SHP77 (cell line): ENCODE measurements at regions not wholly inside any gene's neighbourhood (a gene's known extent, or its start where the extent isn't known, plus 50 kb on each side); places are given as distances from the start of the nearest gene placed in this dataset.
"Not testable (repeated sequence)": the region's sequence is repeated elsewhere in the genome, so short reads cannot be mapped to it uniquely, and the experiment has no call there.

ENCODE experiments used
- DNase-seq, 2 experiments: peaks; one replicate each; lab custom pipeline; 2025; lab: John Stamatoyannopoulos, UW

- no peak for DNase-seq
Observed at GRCh38 chr5:89350684-89351083, 467.7 kb upstream of the MEF2C start.

GRCh38 chr5:89349246-89349980, 466.4 kb upstream of the MEF2C start:
- no peak for DNase-seq

DNA sequence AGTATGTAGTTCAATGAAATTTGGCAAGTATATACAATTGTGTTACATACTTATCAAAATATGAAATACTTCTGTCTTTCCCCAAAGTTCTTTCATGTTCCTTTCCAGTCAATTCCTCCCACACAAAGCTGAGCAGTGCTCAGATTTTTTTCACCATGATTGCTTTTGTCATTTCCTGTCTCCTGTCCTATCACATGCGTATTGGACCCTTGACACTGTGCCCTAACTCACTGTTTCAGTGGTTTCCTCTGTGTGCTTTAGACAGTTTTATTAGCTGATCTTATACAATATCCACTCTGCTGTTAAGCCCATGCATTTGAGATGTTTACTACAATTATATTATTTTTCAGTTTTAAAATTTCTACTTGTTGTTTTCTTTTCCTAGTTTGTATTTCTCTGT, 463.6 kb upstream of the MEF2C start:
- DNase-seq, result no peak

DNA sequence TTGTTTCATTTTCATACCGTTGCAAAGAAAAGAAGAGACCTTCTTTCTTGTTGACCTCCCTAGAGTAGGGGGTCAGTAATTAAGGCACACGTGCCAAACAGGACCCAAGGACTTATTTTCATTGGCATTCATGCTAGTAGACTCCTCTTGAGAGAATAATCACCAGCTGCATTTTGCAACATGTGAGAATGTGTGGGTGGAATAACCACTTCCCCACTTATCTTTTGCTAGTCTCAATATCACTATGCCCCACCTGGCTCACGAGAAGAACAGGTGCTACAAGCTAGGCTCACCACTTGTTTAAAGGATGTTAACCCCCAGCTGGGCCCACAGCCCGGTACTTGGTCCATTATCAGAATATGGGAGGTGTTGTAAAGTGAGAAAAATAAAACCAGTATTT, 460.7 kb upstream of the MEF2C start:
- peak; percentile 57 to 72 for DNase-seq

GRCh38 chr5:89342106-89342876, 459.3 kb upstream of the MEF2C start:
- peak in 1 of 2 experiments; percentile 0 for DNase-seq

DNA sequence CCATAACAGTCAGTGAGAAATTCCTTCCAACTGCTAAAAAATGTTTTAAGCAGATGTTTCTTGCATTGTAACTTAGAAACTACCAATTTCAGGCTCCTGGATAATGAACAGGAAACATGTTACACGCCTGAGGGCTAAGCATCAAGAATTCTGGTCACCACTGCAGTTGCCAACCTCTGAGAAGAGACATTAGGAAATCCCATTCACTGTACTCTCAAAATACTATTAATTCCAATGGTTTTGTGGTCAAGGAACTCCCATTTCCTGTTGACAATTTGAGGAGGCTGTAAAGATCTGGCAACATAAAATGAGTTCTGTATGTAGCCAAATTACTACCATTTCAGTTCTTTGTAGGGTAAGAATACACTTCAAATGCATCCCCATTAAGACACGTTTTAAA, 456.0 kb upstream of the MEF2C start:
- no peak for DNase-seq

- no peak for DNase-seq
Observed at GRCh38 chr5:89336111-89336510, 453.1 kb upstream of the MEF2C start.

DNA sequence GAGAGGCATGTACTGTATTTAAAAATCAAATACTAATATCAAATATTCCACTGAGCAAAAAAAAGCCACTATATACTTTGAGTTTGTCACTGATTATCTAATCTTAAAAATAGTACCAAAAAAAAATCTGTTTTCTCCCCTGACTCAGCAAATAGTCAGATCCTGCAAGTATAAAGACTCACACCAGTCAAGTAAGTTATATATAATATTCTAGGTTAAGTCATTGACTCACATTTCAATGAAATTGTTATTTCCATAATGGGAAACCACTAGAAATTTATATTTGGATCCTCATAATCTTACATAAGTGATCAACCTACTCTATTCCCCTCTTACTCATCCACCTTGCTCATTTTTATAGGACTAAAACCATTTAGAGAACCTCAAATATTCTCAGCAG, 447.2 kb upstream of the MEF2C start:
- no peak for DNase-seq

- DNase-seq, result no peak
Observed at GRCh38 chr5:89327608-89328007, 444.6 kb upstream of the MEF2C start.

- DNase-seq, result no peak
Observed at GRCh38 chr5:89324990-89325389, 442.0 kb upstream of the MEF2C start.

DNA sequence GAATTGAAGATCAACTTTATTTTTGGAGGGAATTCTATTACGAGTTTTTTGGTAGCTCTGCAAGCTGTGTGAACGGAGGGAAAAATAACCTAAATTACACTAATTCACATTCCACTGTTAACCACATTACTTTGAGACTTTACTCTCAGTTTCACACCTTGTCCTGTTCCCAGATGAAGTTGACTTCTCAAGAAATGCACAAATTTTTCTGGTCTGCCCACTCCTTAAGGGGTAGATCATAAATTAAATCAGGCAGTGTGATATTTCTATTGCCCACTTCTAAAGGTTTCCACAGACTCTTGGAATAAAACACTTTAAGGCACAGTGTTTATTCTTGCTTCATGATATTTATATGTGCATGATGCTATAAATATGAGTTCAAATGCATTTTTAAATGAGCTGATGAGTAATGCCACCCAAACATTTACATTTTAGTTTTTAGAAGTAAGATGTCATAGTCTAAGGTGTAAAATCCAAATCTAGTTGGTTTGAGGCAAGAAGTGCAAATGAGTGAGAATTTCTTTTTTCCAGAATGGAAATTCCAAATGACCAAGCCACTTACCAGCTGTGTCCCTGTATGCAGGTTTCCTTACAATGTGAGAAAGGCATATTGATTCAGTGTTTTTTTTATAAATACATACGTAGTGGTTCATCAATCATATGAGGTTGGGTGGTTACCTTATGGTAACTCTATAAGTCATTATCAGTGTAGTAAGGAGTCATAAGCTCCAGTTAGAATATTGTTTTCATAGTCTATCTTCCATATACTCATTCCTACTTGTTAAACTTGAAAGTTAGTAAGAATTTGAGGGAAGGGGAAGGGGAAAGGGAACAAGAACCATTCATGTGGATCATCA, 437.7 kb upstream of the MEF2C start:
- no peak for DNase-seq

DNA sequence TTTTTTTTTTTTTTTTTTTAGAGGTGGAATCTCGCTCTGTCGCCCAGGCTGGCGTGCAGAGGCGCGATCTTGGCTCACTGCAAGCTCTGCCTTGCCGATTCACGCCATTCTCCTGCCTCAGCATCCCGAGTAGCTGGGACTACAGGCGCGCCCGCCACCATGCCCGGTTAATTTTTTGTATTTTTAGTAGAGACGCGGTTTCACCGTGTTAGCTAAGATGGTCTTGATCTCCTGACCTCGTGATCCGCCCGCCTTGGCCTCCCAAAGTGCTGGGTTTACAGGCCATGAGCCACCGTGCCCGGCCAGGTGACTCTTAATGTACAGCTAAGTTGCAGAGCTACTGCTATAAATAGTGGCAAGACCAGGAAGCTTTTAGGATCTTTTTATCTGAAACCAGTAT, 434.9 kb upstream of the MEF2C start:
- DNase-seq, result not testable (repeated sequence)

GRCh38 chr5:89315286-89316100, 432.5 kb upstream of the MEF2C start:
- peak; percentile 77 to 87 for DNase-seq

DNA sequence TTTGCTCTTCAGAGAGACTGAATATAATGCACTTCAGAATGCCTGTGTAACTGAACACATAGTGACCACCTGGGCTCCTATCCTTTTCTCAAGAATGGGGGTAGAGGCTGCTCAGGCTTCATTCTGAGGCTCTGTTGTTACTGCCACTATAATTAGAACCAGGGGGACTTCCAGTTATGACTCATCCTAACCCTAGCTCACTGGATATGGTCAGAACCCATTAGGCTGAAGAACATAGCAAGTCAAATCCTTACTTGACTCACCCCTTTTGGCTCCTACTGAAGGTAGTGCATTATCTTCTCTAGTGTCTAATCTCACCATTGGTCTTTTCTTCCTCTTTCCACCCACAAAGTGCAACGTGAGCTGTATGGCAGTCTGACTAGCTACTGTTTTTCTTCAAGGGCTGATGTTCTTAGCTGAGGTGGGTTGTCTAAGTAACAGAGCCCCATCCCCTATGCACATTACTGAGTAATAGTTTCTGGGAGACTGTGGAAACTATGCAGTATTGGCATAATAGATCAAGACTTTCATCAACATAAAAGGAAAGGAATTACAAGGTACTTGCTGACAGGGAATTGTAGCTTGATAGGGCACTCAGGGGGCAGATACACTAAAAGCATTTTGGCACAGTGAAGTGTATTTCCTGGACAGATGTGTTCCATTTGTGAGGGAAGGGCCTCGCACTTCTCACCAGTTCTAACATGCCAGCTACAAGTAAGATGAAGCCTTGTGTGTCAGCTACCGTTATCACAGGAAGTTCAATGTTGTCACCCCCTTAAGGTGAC, 431.0 kb upstream of the MEF2C start:
- peak; percentile 21 to 33 for DNase-seq

- peak in 1 of 2 experiments; percentile 13 for DNase-seq
Observed at GRCh38 chr5:89313044-89313443, 430.1 kb upstream of the MEF2C start.

DNA sequence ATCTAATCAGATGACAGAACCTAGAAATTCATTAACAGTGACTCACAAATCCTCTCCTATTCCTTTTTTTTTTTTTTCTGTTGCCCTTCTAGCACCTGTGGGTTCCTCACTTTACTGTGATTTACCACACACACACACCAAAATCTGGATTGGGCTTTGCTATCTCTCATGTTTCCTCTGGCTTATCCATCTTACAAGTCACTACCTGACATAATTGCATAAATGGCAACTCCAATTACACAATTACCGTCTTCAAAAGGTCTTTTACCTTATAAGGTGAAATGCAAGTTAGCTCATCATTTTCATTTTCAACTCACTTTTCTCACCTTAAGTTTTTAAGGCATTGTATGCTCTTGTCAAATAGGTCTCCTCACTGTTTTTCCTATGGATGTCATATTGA, 426.3 kb upstream of the MEF2C start:
- DNase-seq, result no peak

- DNase-seq, result no peak
Observed at GRCh38 chr5:89308606-89309040, 425.6 kb upstream of the MEF2C start.

DNA sequence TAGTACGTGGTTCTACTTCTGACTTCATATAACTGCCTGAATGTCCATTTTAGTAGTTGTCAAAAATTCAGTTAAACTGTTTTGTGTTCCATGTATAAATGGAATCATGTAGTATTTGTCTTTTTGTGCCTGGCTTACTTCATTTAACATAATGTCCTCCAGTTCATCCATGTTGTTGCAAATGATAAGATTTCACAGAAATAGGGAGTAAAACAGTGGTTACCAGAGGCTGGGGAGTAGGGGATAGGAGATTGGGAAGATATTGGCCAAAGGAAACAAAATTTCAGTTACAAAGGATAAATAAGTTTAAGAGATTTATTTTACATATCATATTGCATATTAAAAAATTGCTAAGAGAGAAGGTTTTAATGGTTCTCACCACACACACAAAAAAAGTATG, 425.0 kb upstream of the MEF2C start:
- DNase-seq, result no peak

GRCh38 chr5:89307141-89307540, 424.2 kb upstream of the MEF2C start:
- DNase-seq, result not testable (repeated sequence)

- DNase-seq, result no peak
Observed at GRCh38 chr5:89303033-89303480, 420.1 kb upstream of the MEF2C start.
